NT2/D1 (cell line): ENCODE measurements at regions not wholly inside any gene's neighbourhood (a gene's known extent, or its start where the extent isn't known, plus 50 kb on each side); places are given as distances from the start of the nearest gene placed in this dataset.

ENCODE experiments used
- DNase-seq: peaks from one replicate; pipeline ENCODE4 v3.0.0-alpha.2; 2011; ENCODE audit warnings: low read depth, low spot score
- H3K27me3 ChIP-seq: 2 replicates; pipeline ENCODE4 v1.6.0; 2011; ENCODE audit warnings: mild to moderate bottlenecking; ENCODE audit not compliant: insufficient read length, insufficient read depth
- H3K36me3 ChIP-seq: 2 replicates; pipeline ENCODE4 v1.6.1; 2011; ENCODE audit warnings: mild to moderate bottlenecking, low read length, mixed read lengths; ENCODE audit not compliant: insufficient read depth, insufficient read length
- H3K4me1 ChIP-seq: 2 replicates; pipeline ENCODE4 v1.5.1; 2011; ENCODE audit not compliant: insufficient read depth, insufficient read length
- H3K4me3 ChIP-seq: 2 replicates; pipeline ENCODE4 v1.5.1; 2011; ENCODE audit warnings: low read depth; ENCODE audit not compliant: insufficient read length
- H3K9ac ChIP-seq: 2 replicates; pipeline ENCODE4 v1.6.0; 2011; ENCODE audit warnings: low read depth; ENCODE audit not compliant: insufficient read length
- H3K9me3 ChIP-seq: 2 replicates; pipeline ENCODE4 v1.5.1; 2011; ENCODE audit warnings: mild to moderate bottlenecking, low read length; ENCODE audit not compliant: insufficient read depth
- SUZ12 ChIP-seq: IDR thresholded peaks from 2 replicates; pipeline ENCODE4 v1.6.1; 2011; ENCODE audit not compliant: insufficient read length, insufficient read depth; ENCODE audit errors: extremely low read depth
- YY1 ChIP-seq: IDR thresholded peaks from 2 replicates; pipeline ENCODE4 v1.6.1; 2011; ENCODE audit not compliant: insufficient read length, insufficient read depth
- ZNF274 ChIP-seq: IDR thresholded peaks from 2 replicates; pipeline ENCODE4 v1.6.1; 2011; ENCODE audit warnings: mild to moderate bottlenecking, low read depth, low read length

GRCh38 chr16:9438991-9439390 lies 347.5 kb downstream of the HAPSTR1 start:
- TF ChIP-seq SUZ12 (no peak), YY1 (no peak), ZNF274 (no peak)
- Histone ChIP-seq H3K27me3 (no peaks in the 10 kb centered on the region), H3K36me3 (no peaks in the 10 kb centered on the region), H3K9ac (no peak overlapping the region), H3K4me1 (no peaks in the 10 kb centered on the region), H3K4me3 (no peak overlapping the region), H3K9me3 (peaks cover 16% of the 10 kb centered on the region)
- no peak for DNase-seq

GRCh38 chr16:9441012-9441411 lies 349.6 kb downstream of the HAPSTR1 start:
- H3K9me3 ChIP-seq: peaks cover 15% of the 10 kb centered on the region
- no peak for TF ChIP-seq YY1
- no peak for TF ChIP-seq ZNF274
- no peak for TF ChIP-seq SUZ12
- no peaks in the 10 kb centered on the region for H3K27me3 ChIP-seq
- H3K4me3 ChIP-seq: no peak overlapping the region
- DNase-seq: no peak
- no peak overlapping the region for H3K9ac ChIP-seq
- no peaks in the 10 kb centered on the region for H3K4me1 ChIP-seq
- H3K36me3 ChIP-seq: no peaks in the 10 kb centered on the region

GRCh38 chr16:9443864-9444263 lies 352.4 kb downstream of the HAPSTR1 start:
- TF ChIP-seq ZNF274 (no peak), YY1 (no peak), SUZ12 (no peak)
- H3K9ac ChIP-seq: no peak overlapping the region
- DNase-seq: no peak

DNA sequence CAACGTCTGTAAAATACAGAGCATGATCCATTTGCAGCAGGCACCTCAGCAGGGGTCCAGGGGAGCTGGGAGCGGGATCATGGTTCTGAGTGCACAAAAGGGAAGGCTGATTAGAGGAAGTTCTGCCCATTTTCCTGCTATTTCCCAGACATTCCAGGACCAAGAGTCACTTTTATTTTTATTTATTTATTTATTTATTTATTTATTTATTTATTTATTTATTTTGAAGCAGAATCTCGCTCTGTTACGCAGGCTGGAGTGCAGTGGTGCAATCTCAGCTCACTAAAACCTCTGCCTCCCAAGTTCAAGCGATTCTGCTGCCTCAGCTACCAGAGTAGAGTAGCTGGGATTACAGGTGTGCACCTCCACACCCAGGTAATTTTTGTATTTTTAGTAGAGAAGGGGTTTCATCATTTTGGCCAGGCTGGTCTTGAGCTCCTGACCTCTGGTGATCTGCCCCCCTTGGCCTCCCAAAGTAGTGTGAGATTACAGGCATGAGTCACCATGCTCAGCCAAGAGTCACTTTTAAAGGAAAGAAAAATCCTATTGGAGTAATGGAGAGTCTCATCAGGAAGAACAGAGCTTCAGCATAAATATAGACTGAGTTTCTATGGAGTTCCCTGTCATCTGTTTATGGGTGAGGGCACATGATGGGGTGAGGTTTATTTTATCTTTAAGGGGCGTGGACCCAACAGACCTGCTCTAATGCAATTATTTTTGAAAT lies 355.2 kb downstream of the HAPSTR1 start:
- H3K4me1 ChIP-seq: peaks cover 2% of the 10 kb centered on the region
- TF ChIP-seq YY1 (no peak), ZNF274 (no peak), SUZ12 (no peak)
- H3K4me3 ChIP-seq: no peak overlapping the region
- H3K9ac ChIP-seq: no peak overlapping the region
- no peak for DNase-seq
- H3K9me3 ChIP-seq: peaks cover 8% of the 10 kb centered on the region
- H3K36me3 ChIP-seq: no peaks in the 10 kb centered on the region
- H3K27me3 ChIP-seq: no peaks in the 10 kb centered on the region

More at GRCh38 chr16:9443864-9444263, 352.4 kb downstream of the HAPSTR1 start:
- H3K4me3 ChIP-seq: no peak overlapping the region
- no peaks in the 10 kb centered on the region for H3K4me1 ChIP-seq
- H3K36me3 ChIP-seq: no peaks in the 10 kb centered on the region
- H3K9me3 ChIP-seq: no peaks in the 10 kb centered on the region
- H3K27me3 ChIP-seq: no peaks in the 10 kb centered on the region

DNA sequence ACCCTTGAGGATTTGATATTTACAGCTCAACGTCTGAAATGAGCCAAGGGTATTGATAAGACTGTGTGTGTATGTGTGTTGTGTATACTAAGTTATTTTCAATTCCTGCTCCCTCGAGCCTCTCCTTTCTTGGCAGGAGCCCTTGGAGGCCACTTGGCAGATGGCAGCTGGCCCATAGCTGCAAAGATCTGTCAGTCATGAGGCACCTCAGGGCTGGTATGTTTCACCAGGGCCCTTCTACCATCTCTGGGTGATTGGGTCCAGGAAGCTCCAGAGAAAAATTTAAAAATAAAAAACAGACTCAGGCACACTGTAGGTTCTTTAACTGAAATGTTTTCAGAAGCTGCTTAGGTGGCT lies 355.7 kb downstream of the HAPSTR1 start:
- Histone ChIP-seq H3K9me3 (peaks cover 8% of the 10 kb centered on the region), H3K27me3 (no peaks in the 10 kb centered on the region), H3K4me3 (no peak overlapping the region), H3K4me1 (peaks cover 2% of the 10 kb centered on the region), H3K36me3 (no peaks in the 10 kb centered on the region), H3K9ac (no peak overlapping the region)
- no peak for DNase-seq
- TF ChIP-seq YY1 (no peak), ZNF274 (no peak), SUZ12 (no peak)

DNA sequence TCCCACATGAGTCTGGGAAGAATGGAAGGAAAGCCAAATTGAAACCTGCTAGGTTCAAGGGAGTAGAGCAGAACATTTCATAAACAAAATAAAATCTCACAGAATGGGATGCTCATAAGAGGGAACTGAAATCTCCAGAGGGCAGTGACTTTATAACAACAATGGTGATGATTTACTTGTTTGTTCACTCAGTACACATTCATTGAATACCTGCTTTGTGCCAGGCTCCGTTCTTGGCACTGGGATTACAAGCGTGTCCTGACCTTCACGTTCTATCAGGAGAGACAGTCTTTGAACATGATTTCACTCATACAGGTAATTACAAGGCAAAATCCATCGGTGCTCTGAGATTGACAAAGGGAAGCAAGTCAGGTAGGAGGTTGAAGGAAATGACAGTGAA lies 356.3 kb downstream of the HAPSTR1 start:
- no peak for DNase-seq
- no peaks in the 10 kb centered on the region for H3K36me3 ChIP-seq
- H3K4me1 ChIP-seq: peaks cover 2% of the 10 kb centered on the region

GRCh38 chr16:9449597-9449996 lies 358.2 kb downstream of the HAPSTR1 start:
- no peak overlapping the region for H3K4me3 ChIP-seq
- peaks cover 2% of the 10 kb centered on the region for H3K4me1 ChIP-seq
- DNase-seq: no peak
- H3K36me3 ChIP-seq: no peaks in the 10 kb centered on the region
- TF ChIP-seq ZNF274 (no peak), SUZ12 (no peak), YY1 (no peak)
- peaks cover 11% of the 10 kb centered on the region for H3K9me3 ChIP-seq
- no peak overlapping the region for H3K9ac ChIP-seq
- no peaks in the 10 kb centered on the region for H3K27me3 ChIP-seq

More for the DNA sequence above, 356.3 kb downstream of the HAPSTR1 start:
- H3K27me3 ChIP-seq: no peaks in the 10 kb centered on the region
- TF ChIP-seq YY1 (no peak), SUZ12 (no peak), ZNF274 (no peak)
- H3K9me3 ChIP-seq: peaks cover 8% of the 10 kb centered on the region
- no peak overlapping the region for H3K9ac ChIP-seq
- no peak overlapping the region for H3K4me3 ChIP-seq

DNA sequence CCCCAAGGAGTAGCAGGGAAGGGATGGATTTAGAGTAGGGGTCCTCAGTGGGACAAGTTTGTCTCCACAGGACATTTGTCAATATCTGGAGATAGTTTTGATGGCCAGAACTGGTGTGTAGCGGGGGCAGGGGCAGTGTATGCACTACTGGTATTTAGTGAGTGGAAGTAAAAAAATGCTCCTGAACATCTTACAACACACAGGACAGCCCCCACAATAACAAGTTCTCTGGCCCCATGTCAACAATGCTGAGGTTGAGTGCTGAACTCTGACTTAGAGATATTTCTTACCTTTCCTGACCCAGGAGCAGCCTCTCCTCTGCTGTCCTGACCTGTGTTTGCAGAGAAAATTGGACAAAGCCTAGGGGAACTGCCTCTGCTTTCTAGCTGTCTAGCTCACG lies 365.8 kb downstream of the HAPSTR1 start:
- TF ChIP-seq SUZ12 (no peak), YY1 (no peak), ZNF274 (no peak)
- Histone ChIP-seq H3K4me1 (no peaks in the 10 kb centered on the region), H3K9ac (no peak overlapping the region)

More for the DNA sequence above, 365.8 kb downstream of the HAPSTR1 start:
- H3K36me3 ChIP-seq: no peaks in the 10 kb centered on the region
- H3K9me3 ChIP-seq: peaks cover 13% of the 10 kb centered on the region; the same call in 1 of the 2 replicates
- H3K27me3 ChIP-seq: no peaks in the 10 kb centered on the region
- no peak overlapping the region for H3K4me3 ChIP-seq
- no peak for DNase-seq
